ENCODE measurements at regions not wholly inside any gene's neighbourhood (a gene's known extent, or its start where the extent isn't known, plus 50 kb on each side); places are given as distances from the start of the nearest gene placed in this dataset.

GRCh38 chr4:138915756-138916155, 99.8 kb upstream of the NOCT start:
- Histone ChIP-seq H3K36me3 (ENCODE audit: control insufficient read depth, insufficient read depth, low read length) (no peaks in the 10 kb centered on the region), H3K27me3 (ENCODE audit: control insufficient read depth, insufficient read depth, low read length) (no peaks in the 10 kb centered on the region), H3K4me3 (ENCODE audit: low read depth, low read length) (no peak overlapping the region)
- no peak for DNase-seq (ENCODE audit: low read depth)
- no peak for TF ChIP-seq CTCF (IDR thresholded peaks at IDR 0.05; ENCODE audit: insufficient read depth, low read length, poor library complexity, severe bottlenecking)

GRCh38 chr4:138912704-138913340, 102.8 kb upstream of the NOCT start:
- no peak overlapping the region for H3K4me3 ChIP-seq (ENCODE audit: low read depth, low read length)
- H3K27me3 ChIP-seq (ENCODE audit: control insufficient read depth, insufficient read depth, low read length): no peaks in the 10 kb centered on the region
- TF ChIP-seq CTCF (IDR thresholded peaks at IDR 0.05; ENCODE audit: insufficient read depth, low read length, poor library complexity, severe bottlenecking): no peak
- H3K36me3 ChIP-seq (ENCODE audit: control insufficient read depth, insufficient read depth, low read length): no peaks in the 10 kb centered on the region
- no peak for DNase-seq (ENCODE audit: low read depth)

- no peak overlapping the region for H3K4me3 ChIP-seq (ENCODE audit: low read depth, low read length)
- H3K27me3 ChIP-seq (ENCODE audit: control insufficient read depth, insufficient read depth, low read length): no peaks in the 10 kb centered on the region
- DNase-seq (ENCODE audit: low read depth): no peak
- TF ChIP-seq CTCF (IDR thresholded peaks at IDR 0.05; ENCODE audit: insufficient read depth, low read length, poor library complexity, severe bottlenecking): no peak
- H3K36me3 ChIP-seq (ENCODE audit: control insufficient read depth, insufficient read depth, low read length): no peaks in the 10 kb centered on the region
Observed at GRCh38 chr4:138911909-138912703, 103.5 kb upstream of the NOCT start.

- Histone ChIP-seq H3K4me3 (ENCODE audit: low read depth, low read length) (no peak overlapping the region), H3K36me3 (ENCODE audit: control insufficient read depth, insufficient read depth, low read length) (no peaks in the 10 kb centered on the region), H3K27me3 (ENCODE audit: control insufficient read depth, insufficient read depth, low read length) (no peaks in the 10 kb centered on the region)
- peak; percentile 88 for DNase-seq (ENCODE audit: low read depth)
- TF ChIP-seq CTCF (IDR thresholded peaks at IDR 0.05; ENCODE audit: insufficient read depth, low read length, poor library complexity, severe bottlenecking): no peak
Observed at GRCh38 chr4:138910914-138911336, 104.7 kb upstream of the NOCT start.

- TF ChIP-seq CTCF (IDR thresholded peaks at IDR 0.05; ENCODE audit: insufficient read depth, low read length, poor library complexity, severe bottlenecking): no peak
- no peaks in the 10 kb centered on the region for H3K27me3 ChIP-seq (ENCODE audit: control insufficient read depth, insufficient read depth, low read length)
- no peak overlapping the region for H3K4me3 ChIP-seq (ENCODE audit: low read depth, low read length)
- DNase-seq (ENCODE audit: low read depth): peak; percentile 63
- no peaks in the 10 kb centered on the region for H3K36me3 ChIP-seq (ENCODE audit: control insufficient read depth, insufficient read depth, low read length)
Observed at GRCh38 chr4:138910195-138910913, 105.2 kb upstream of the NOCT start.
